HL-60/S4 treated with phorbol 12-myristate 13-acetate at 8.2 ng/mL for 4 days and 3 days (cell line): ENCODE measurements at regions not wholly inside any gene's neighbourhood (a gene's known extent, or its start where the extent isn't known, plus 50 kb on each side); places are given as distances from the start of the nearest gene placed in this dataset.

Source experiments
- in situ Hi-C: fragments of 300-500 bp; cut with MboI; formaldehyde crosslinking; loops from 2 replicates; pipeline ENCODE4 v1.15.0; 2022; ENCODE audit warnings: low sequenced_read_pairs

- in situ Hi-C loops, result loop anchor here (25.0 kb wide), 1 partner anchor 103 kb away; no protein-coding TSS in a partner anchor
Measured at GRCh38 chr12:112559784-112560183, 141.0 kb downstream of the PTPN11 start.

- in situ Hi-C loops, result loop anchor here (25.0 kb wide), 1 partner anchor 98 kb away; no protein-coding TSS in a partner anchor
Measured at GRCh38 chr12:112564160-112564784, 145.5 kb downstream of the PTPN11 start.

- in situ Hi-C loops, result loop anchor here (25.0 kb wide), 1 partner anchor 94 kb away; no protein-coding TSS in a partner anchor
Measured at GRCh38 chr12:112568641-112569040, 149.9 kb downstream of the PTPN11 start.

- in situ Hi-C loops, result loop anchor here (25.0 kb wide), 1 partner anchor 92 kb away; no protein-coding TSS in a partner anchor
Measured at GRCh38 chr12:112570096-112570495, 151.3 kb downstream of the PTPN11 start.

GRCh38 chr12:112573141-112573540, 154.4 kb downstream of the PTPN11 start:
- in situ Hi-C loops, result loop anchor here (25.0 kb wide), 1 partner anchor 89 kb away; no protein-coding TSS in a partner anchor

- in situ Hi-C loops, result loop anchor here (25.0 kb wide), 1 partner anchor 87 kb away; no protein-coding TSS in a partner anchor
Measured at GRCh38 chr12:112574896-112575558, 156.3 kb downstream of the PTPN11 start.

GRCh38 chr12:112575559-112576067, 156.9 kb downstream of the PTPN11 start:
- in situ Hi-C loops, result no loop called here

- in situ Hi-C loops, result no loop called here
Measured at GRCh38 chr12:112577473-112578329, 159.0 kb downstream of the PTPN11 start.

GRCh38 chr12:112584266-112584722, 165.5 kb downstream of the PTPN11 start:
- in situ Hi-C loops, result no loop called here

- in situ Hi-C loops, result no loop called here
Measured at GRCh38 chr12:112586148-112586783, 167.5 kb downstream of the PTPN11 start.

- in situ Hi-C loops, result no loop called here
Measured at GRCh38 chr12:112589275-112589674, 170.5 kb downstream of the PTPN11 start.

GRCh38 chr12:112590281-112590680, 171.5 kb downstream of the PTPN11 start:
- in situ Hi-C loops, result no loop called here

- in situ Hi-C loops, result no loop called here
Measured at GRCh38 chr12:112591488-112591887, 172.7 kb downstream of the PTPN11 start.

GRCh38 chr12:112595410-112595809, 176.7 kb downstream of the PTPN11 start:
- in situ Hi-C loops, result no loop called here

GRCh38 chr12:112597986-112598385, 179.2 kb downstream of the PTPN11 start:
- in situ Hi-C loops, result no loop called here

GRCh38 chr12:112598626-112599025, 179.9 kb downstream of the PTPN11 start:
- in situ Hi-C loops, result no loop called here

GRCh38 chr12:112599871-112600270, 181.1 kb downstream of the PTPN11 start:
- in situ Hi-C loops, result no loop called here

GRCh38 chr12:112602150-112602549, 183.4 kb downstream of the PTPN11 start:
- in situ Hi-C loops, result no loop called here

- in situ Hi-C loops, result no loop called here
Measured at GRCh38 chr12:112606611-112607365, 184.8 kb upstream of the RPH3A start.

GRCh38 chr12:112607427-112607826, 184.1 kb upstream of the RPH3A start:
- in situ Hi-C loops, result no loop called here
